Ovary (tissue), 7 donors: ENCODE measurements at regions not wholly inside any gene's neighbourhood (a gene's known extent, or its start where the extent isn't known, plus 50 kb on each side); places are given as distances from the start of the nearest gene placed in this dataset.

Experiments
- DNase-seq, 5 donors: peaks; one replicate each; pipeline ENCODE4 v3.0.0-alpha.2; 2019 to 2020
- H3K27ac ChIP-seq, 2 donors: fragments of 200-600 bp; one replicate each; pipeline versions ENCODE4 v1.5.1 to v1.8.0; 2019 to 2022
- H3K27me3 ChIP-seq: fragments of 200-600 bp; one replicate; pipeline ENCODE4 v1.8.0; 2022
- H3K36me3 ChIP-seq: fragments of 200-600 bp; sonication (generic); one replicate; pipeline ENCODE4 v1.5.1; 2019
- H3K4me1 ChIP-seq: one replicate; pipeline ENCODE4 v1.8.1; 2013; ENCODE audit warnings: mild to moderate bottlenecking, moderate library complexity; ENCODE audit not compliant: insufficient read depth
- H3K4me3 ChIP-seq: fragments of 200-600 bp; sonication (generic); one replicate; pipeline ENCODE4 v1.5.1; 2017
- H3K9me3 ChIP-seq, 2 donors: fragments of 200-600 bp in 1 of 2; sonication (generic) in 1 of 2; one replicate each; pipeline versions ENCODE4 v1.5.1 to v1.8.1; 2013 to 2019; ENCODE audit warnings: mild to moderate bottlenecking in 1 of 2, moderate library complexity in 1 of 2
- CTCF ChIP-seq, 3 donors: fragments of 450-650 bp in 2 of 3; fragments of 200-600 bp in 1 of 3; IDR thresholded peaks; one replicate each; pipeline versions ENCODE4 v1.5.1 to v1.8.0; 2016 to 2022; ENCODE audit warnings: antibody characterized with exemption in 3 of 3, mild to moderate bottlenecking in 1 of 3
- EP300 ChIP-seq: sonication (generic); formaldehyde crosslinking; IDR thresholded peaks from one replicate; pipeline ENCODE4 v1.6.1; 2017; ENCODE audit warnings: antibody characterized with exemption
- POLR2A ChIP-seq: fragments of 450-650 bp; IDR thresholded peaks from one replicate; pipeline ENCODE4 v1.6.1; 2017; ENCODE audit warnings: antibody characterized with exemption, mild to moderate bottlenecking, moderate library complexity
- WGBS, 3 donors: extraction: QIAGEN DNeasy Blood & Tissue Kit in 1 of 3; methylation state at CpG; one replicate each; pipeline versions ENCODE4 v1.1.5 to v1.1.7; 2013 to 2017; 5-methylcytosine and 5-hydroxymethylcytosine counted together
- intact Hi-C, 4 donors: fragments of 100-400 bp; cut with DNase I; formaldehyde crosslinking; loops; one replicate each; pipeline versions ENCODE4 v1.11.0 to v1.15.1; 2022 to 2023
- donor health status: DM: no; HTN: no; CAD: no; lungs with moderate emphysema.
- donor health status: DM: no; HTN: no; CAD: no.
- donor health status: Bipolar disorder and iron deficiency.
- donor health status: DM: no; HTN: no; CAD: no.
- donor health status: DM: yes; HTN: yes; CAD: no.

- H3K36me3 ChIP-seq: no peaks in the 10 kb centered on the region
- DNase-seq: no peak
- no peaks in the 10 kb centered on the region for H3K4me1 ChIP-seq
- no peaks in the 10 kb centered on the region for H3K27me3 ChIP-seq
- no peak for TF ChIP-seq POLR2A
- no peak for TF ChIP-seq CTCF (IDR thresholded peaks at IDR 0.05)
- TF ChIP-seq EP300: no peak
- H3K4me3 ChIP-seq: no peak overlapping the region
- no peak overlapping the region for H3K27ac ChIP-seq
- no peaks in the 10 kb centered on the region for H3K9me3 ChIP-seq
- 37 to 40% (median 39%) methylated on average over 2 of the region's 2 CpGs for WGBS, 3 donors
- intact Hi-C loops: no loop called here
These were observed 422.2 kb upstream of the FSIP2 start for GRCh38 chr2:185316383-185316782.

GRCh38 chr2:185318271-185318724, 420.3 kb upstream of the FSIP2 start:
- WGBS, 3 donors: 4 to 15% (median 7%) methylated on average over 2 of the region's 2 CpGs

GRCh38 chr2:185335879-185336278, 402.7 kb upstream of the FSIP2 start:
- H3K27me3 ChIP-seq: no peaks in the 10 kb centered on the region
- no peak overlapping the region for H3K4me3 ChIP-seq
- TF ChIP-seq CTCF (IDR thresholded peaks at IDR 0.05): no peak
- no peak for TF ChIP-seq EP300
- TF ChIP-seq POLR2A: no peak
- 74 to 80% (median 74%) methylated on average over 3 of the region's 3 CpGs for WGBS, 3 donors
- no peaks in the 10 kb centered on the region for H3K4me1 ChIP-seq
- no peak overlapping the region for H3K27ac ChIP-seq
- DNase-seq: no peak
- no peaks in the 10 kb centered on the region for H3K36me3 ChIP-seq
- no peaks in the 10 kb centered on the region for H3K9me3 ChIP-seq
- intact Hi-C loops: no loop called here

More at GRCh38 chr2:185318271-185318724, 420.3 kb upstream of the FSIP2 start:
- DNase-seq: no peak
- TF ChIP-seq EP300: no peak
- no peak for TF ChIP-seq POLR2A
- no peak for TF ChIP-seq CTCF (IDR thresholded peaks at IDR 0.05)
- Histone ChIP-seq H3K9me3 (no peaks in the 10 kb centered on the region), H3K36me3 (no peaks in the 10 kb centered on the region), H3K4me3 (no peak overlapping the region), H3K27ac (no peak overlapping the region), H3K4me1 (no peaks in the 10 kb centered on the region), H3K27me3 (no peaks in the 10 kb centered on the region)
- intact Hi-C loops: no loop called here

- no peaks in the 10 kb centered on the region for H3K9me3 ChIP-seq
- intact Hi-C loops: no loop called here
- no peak for TF ChIP-seq POLR2A
- TF ChIP-seq CTCF (IDR thresholded peaks at IDR 0.05): no peak
- no peak for TF ChIP-seq EP300
- no peak for DNase-seq
- H3K27ac ChIP-seq: no peak overlapping the region
- no peaks in the 10 kb centered on the region for H3K4me1 ChIP-seq
- 76 to 85% (median 85%) methylated on average over 1 of the region's 1 CpG for WGBS, 3 donors
- no peak overlapping the region for H3K4me3 ChIP-seq
- no peaks in the 10 kb centered on the region for H3K27me3 ChIP-seq
- no peaks in the 10 kb centered on the region for H3K36me3 ChIP-seq
These were observed 401.6 kb upstream of the FSIP2 start for GRCh38 chr2:185337033-185337432.
